Right lobe of liver (tissue), 4 donors: ENCODE measurements at regions not wholly inside any gene's neighbourhood (a gene's known extent, or its start where the extent isn't known, plus 50 kb on each side); places are given as distances from the start of the nearest gene placed in this dataset.

Source experiments
- CTCF ChIP-seq, 4 donors: fragments of 200-600 bp in 3 of 4; fragments of 450-650 bp in 1 of 4; IDR thresholded peaks; one replicate each; pipeline versions ENCODE4 v1.5.1 to v1.8.0; 2016 to 2022; ENCODE audit warnings: antibody characterized with exemption in 4 of 4, mild to moderate bottlenecking in 2 of 4
- POLR2A ChIP-seq: fragments of 450-650 bp; IDR thresholded peaks from one replicate; pipeline ENCODE4 v1.6.1; 2017; ENCODE audit warnings: antibody characterized with exemption, mild to moderate bottlenecking
- donor health status: DM: no; HTN: no; CAD: no.
- donor health status: DM: no; HTN: no; CAD: no.
- donor health status: DM: no; HTN: yes; CAD: no.

DNA sequence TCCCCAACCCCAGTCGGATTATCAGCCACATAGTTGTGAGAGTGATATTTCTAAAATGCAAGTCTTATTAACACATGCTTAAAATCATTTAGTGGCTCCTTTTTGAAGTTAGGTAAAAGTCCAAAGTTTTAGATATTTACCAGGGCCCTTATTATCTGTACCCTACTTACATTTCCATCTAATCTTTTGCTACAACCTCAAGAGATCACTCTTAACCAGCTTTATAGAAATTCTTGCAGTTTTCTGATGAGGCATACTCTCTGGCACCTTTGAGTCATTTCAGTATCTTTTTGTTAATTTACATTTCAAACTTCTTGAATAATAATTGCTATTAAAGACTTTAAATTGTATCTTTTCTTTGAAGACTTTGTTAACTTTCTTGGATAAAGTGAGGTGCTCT, 453.3 kb downstream of the RFPL4B start:
- TF ChIP-seq POLR2A (no peak), CTCF (IDR thresholded peaks at IDR 0.05) (no peak)
